Smooth muscle cell (in vitro differentiated cells): ENCODE measurements at regions not wholly inside any gene's neighbourhood (a gene's known extent, or its start where the extent isn't known, plus 50 kb on each side); places are given as distances from the start of the nearest gene placed in this dataset.

Experiments used
- DNase-seq: peaks from one replicate; lab custom pipeline; 2025; ENCODE audit not compliant: unreplicated experiment; lab: John Stamatoyannopoulos, UW
- H2AFZ ChIP-seq: fragments of 200-600 bp; sonication (generic); 2 replicates; pipeline ENCODE4 v1.6.0; 2016; ENCODE audit warnings: antibody characterized with exemption, low read depth, mild to moderate bottlenecking
- H3F3A ChIP-seq: fragments of 200-600 bp; sonication (generic); 2 replicates; pipeline ENCODE4 v1.6.0; 2017; ENCODE audit warnings: antibody characterized with exemption, low read depth
- H3K27ac ChIP-seq: fragments of 200-600 bp; sonication (generic); 2 replicates; pipeline ENCODE4 v1.5.1; 2016; ENCODE audit warnings: low read depth, mild to moderate bottlenecking
- H3K27me3 ChIP-seq: fragments of 200-600 bp; sonication (generic); 2 replicates; pipeline ENCODE4 v1.6.1; 2016; ENCODE audit warnings: low read depth, mild to moderate bottlenecking
- H3K36me3 ChIP-seq: fragments of 200-600 bp; sonication (generic); 2 replicates; pipeline ENCODE4 v1.5.1; 2016; ENCODE audit warnings: low read depth
- H3K4me1 ChIP-seq: fragments of 200-600 bp; sonication (generic); 2 replicates; pipeline ENCODE4 v1.5.1; 2016; ENCODE audit warnings: low read depth
- H3K4me2 ChIP-seq: fragments of 200-600 bp; sonication (generic); 2 replicates; pipeline ENCODE4 v1.6.0; 2016; ENCODE audit warnings: mild to moderate bottlenecking
- H3K4me3 ChIP-seq: fragments of 200-600 bp; sonication (generic); 2 replicates; pipeline ENCODE4 v1.5.1; 2016; ENCODE audit warnings: mild to moderate bottlenecking
- H3K79me2 ChIP-seq: fragments of 200-600 bp; sonication (generic); 2 replicates; pipeline ENCODE4 v1.6.0; 2016; ENCODE audit warnings: low read depth, mild to moderate bottlenecking
- H3K9ac ChIP-seq: fragments of 200-600 bp; sonication (generic); 2 replicates; pipeline ENCODE4 v1.6.0; 2016; ENCODE audit warnings: low read depth
- H3K9me3 ChIP-seq: fragments of 200-600 bp; sonication (generic); replicated peaks from 2 replicates; pipeline ENCODE4 v1.5.1; 2016; ENCODE audit warnings: low read depth
- H4K20me1 ChIP-seq: fragments of 200-600 bp; sonication (generic); 2 replicates; pipeline ENCODE4 v1.6.0; 2016; ENCODE audit warnings: low read depth
- CTCF ChIP-seq: fragments of 200-600 bp; sonication (generic); IDR thresholded peaks from 2 replicates; pipeline ENCODE4 v1.5.1; 2017; ENCODE audit warnings: borderline replicate concordance, mild to moderate bottlenecking, antibody characterized with exemption; ENCODE audit not compliant: insufficient read depth, poor library complexity, severe bottlenecking
- WGBS: methylation state at CpG from one replicate; pipeline ENCODE4 v1.1.7; 2016; ENCODE audit warnings: low lambda C conversion rate; 5-methylcytosine and 5-hydroxymethylcytosine counted together

- Histone ChIP-seq H3K9ac (no peak overlapping the region), H3K4me3 (no peak overlapping the region), H3F3A (no peaks in the 10 kb centered on the region), H3K79me2 (no peaks in the 10 kb centered on the region), H3K4me1 (no peaks in the 10 kb centered on the region), H3K4me2 (no peak overlapping the region), H3K36me3 (no peaks in the 10 kb centered on the region), H2AFZ (no peak overlapping the region), H3K27me3 (no peaks in the 10 kb centered on the region), H4K20me1 (no peaks in the 10 kb centered on the region), H3K9me3 (no peaks in the 10 kb centered on the region), H3K27ac (no peak overlapping the region)
- WGBS = 82% methylated on average over 3 of the region's 3 CpGs
- no peak for DNase-seq
- no peak for TF ChIP-seq CTCF
These were observed 669.6 kb upstream of the DPPA4 start for GRCh38 chr3:110006913-110007312.

- Histone ChIP-seq H3K4me3 (no peak overlapping the region), H3K9me3 (no peaks in the 10 kb centered on the region), H3K27me3 (no peaks in the 10 kb centered on the region), H3K4me2 (no peak overlapping the region), H3F3A (no peaks in the 10 kb centered on the region), H4K20me1 (no peaks in the 10 kb centered on the region), H2AFZ (no peak overlapping the region), H3K79me2 (no peaks in the 10 kb centered on the region), H3K4me1 (no peaks in the 10 kb centered on the region), H3K9ac (no peak overlapping the region), H3K27ac (no peak overlapping the region), H3K36me3 (no peaks in the 10 kb centered on the region)
- WGBS = 82% methylated on average over 4 of the region's 4 CpGs
- TF ChIP-seq CTCF = no peak
- no peak for DNase-seq
These were observed 678.1 kb upstream of the DPPA4 start for GRCh38 chr3:110015231-110015963.

- Histone ChIP-seq H3K27ac (no peak overlapping the region), H3K36me3 (no peaks in the 10 kb centered on the region), H3K27me3 (no peaks in the 10 kb centered on the region), H3K4me1 (no peaks in the 10 kb centered on the region), H3K4me2 (no peak overlapping the region), H3F3A (no peaks in the 10 kb centered on the region), H3K9ac (no peak overlapping the region), H3K79me2 (no peaks in the 10 kb centered on the region), H4K20me1 (no peaks in the 10 kb centered on the region), H2AFZ (no peak overlapping the region), H3K9me3 (no peaks in the 10 kb centered on the region), H3K4me3 (no peak overlapping the region)
- 86% methylated on average over 3 of the region's 3 CpGs for WGBS
- DNase-seq = no peak
- TF ChIP-seq CTCF = no peak
These were observed 679.0 kb upstream of the DPPA4 start for GRCh38 chr3:110016235-110016815.

DNA sequence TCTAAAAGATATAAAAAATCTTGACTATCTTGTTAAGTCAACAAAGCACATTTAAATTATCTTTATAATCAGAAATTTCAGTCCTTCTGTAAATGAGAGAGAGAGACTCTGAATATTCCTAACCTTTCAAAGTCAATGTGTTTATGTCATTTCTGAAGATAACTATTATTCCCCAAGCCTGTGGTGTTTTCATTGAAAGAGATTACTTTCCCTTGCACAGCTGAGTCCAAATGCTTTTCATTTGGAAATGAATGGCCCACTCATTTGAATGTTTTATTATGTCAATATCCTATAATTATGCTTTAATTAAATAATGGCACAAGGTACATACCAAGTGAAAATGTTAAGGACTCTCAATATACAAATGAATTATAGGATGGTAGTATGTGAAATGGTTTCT is 680.0 kb upstream of the DPPA4 start:
- H3K4me3 ChIP-seq = no peak overlapping the region
- H3F3A ChIP-seq = no peaks in the 10 kb centered on the region
- H3K9me3 ChIP-seq = no peaks in the 10 kb centered on the region
- no peaks in the 10 kb centered on the region for H3K27me3 ChIP-seq
- no peak overlapping the region for H3K27ac ChIP-seq
- H2AFZ ChIP-seq = no peak overlapping the region
- H3K4me2 ChIP-seq = no peak overlapping the region
- H3K79me2 ChIP-seq = no peaks in the 10 kb centered on the region
- H3K9ac ChIP-seq = no peak overlapping the region
- no peaks in the 10 kb centered on the region for H3K4me1 ChIP-seq
- no peak for TF ChIP-seq CTCF
- no peaks in the 10 kb centered on the region for H4K20me1 ChIP-seq
- no peaks in the 10 kb centered on the region for H3K36me3 ChIP-seq
- DNase-seq = no peak
